ENCODE measurements at regions not wholly inside any gene's neighbourhood (a gene's known extent, or its start where the extent isn't known, plus 50 kb on each side); places are given as distances from the start of the nearest gene placed in this dataset.

GRCh38 chr4:62194342-62194741 is 994.2 kb downstream of the ADGRL3 start:
- TF ChIP-seq POLR2A (IDR thresholded peaks at IDR 0.05) = no peak
- no peak for TF ChIP-seq POLR2AphosphoS5 (IDR thresholded peaks at IDR 0.05)
- TF ChIP-seq CTCF (IDR thresholded peaks at IDR 0.05 in 8 of 11, conservative IDR thresholded peaks at IDR 0.05 in 3 of 11) = no peak
- Histone ChIP-seq H3K27ac (no peak overlapping the region), H3K4me1 (no peaks in the 10 kb centered on the region), H3K36me3 (no peaks in the 10 kb centered on the region), H3K9me3 (peaks cover 0 to 11% (median under 1%) of the 10 kb centered on the region in 8 donors), H3K4me3 (no peak overlapping the region), H3K27me3 (replicated peaks in 1 of 7) (no peaks in the 10 kb centered on the region)
- intact Hi-C loops (cut with DNase I; ENCODE audit: low total_unique reads) = no loop called here
- DNase-seq = no peak
- 69 to 84% (median 79%) methylated on average over 2 of the region's 2 CpGs for WGBS, 5 donors

GRCh38 chr4:62193761-62194160 is 993.6 kb downstream of the ADGRL3 start:
- intact Hi-C loops (cut with DNase I; ENCODE audit: low total_unique reads) = no loop called here
- Histone ChIP-seq H3K27ac (no peak overlapping the region), H3K4me3 (no peak overlapping the region), H3K9me3 (peaks cover 0 to 11% (median 0%) of the 10 kb centered on the region in 8 donors), H3K36me3 (no peaks in the 10 kb centered on the region), H3K4me1 (no peaks in the 10 kb centered on the region), H3K27me3 (replicated peaks in 1 of 7) (no peaks in the 10 kb centered on the region)
- WGBS, 5 donors = 77 to 88% (median 87%) methylated on average over 3 of the region's 3 CpGs
- TF ChIP-seq POLR2A (IDR thresholded peaks at IDR 0.05) = no peak
- no peak for TF ChIP-seq CTCF (IDR thresholded peaks at IDR 0.05 in 8 of 11, conservative IDR thresholded peaks at IDR 0.05 in 3 of 11)
- TF ChIP-seq POLR2AphosphoS5 (IDR thresholded peaks at IDR 0.05) = no peak
- DNase-seq = no peak

- no peak overlapping the region for H3K4me3 ChIP-seq
- TF ChIP-seq POLR2AphosphoS5 (IDR thresholded peaks at IDR 0.05) (no peak), POLR2A (IDR thresholded peaks at IDR 0.05) (no peak), CTCF (IDR thresholded peaks at IDR 0.05 in 8 of 11, conservative IDR thresholded peaks at IDR 0.05 in 3 of 11) (no peak)
- no peaks in the 10 kb centered on the region for H3K36me3 ChIP-seq
- no peaks in the 10 kb centered on the region for H3K27me3 ChIP-seq (replicated peaks in 1 of 7)
- no peaks in the 10 kb centered on the region for H3K4me1 ChIP-seq
- H3K9me3 ChIP-seq = peaks cover 0 to 21% (median 5%) of the 10 kb centered on the region in 8 donors
- H3K27ac ChIP-seq = no peak overlapping the region
- 85 to 93% (median 85%) methylated on average over 7 of the region's 7 CpGs for whole genome bisulfite sequencing, 5 donors
- intact Hi-C loops (cut with DNase I; ENCODE audit: low total_unique reads) = no loop called here
- no peak for DNase-seq
These were observed 991.5 kb downstream of the ADGRL3 start for GRCh38 chr4:62191451-62192240.

- Histone ChIP-seq H3K27ac (no peak overlapping the region), H3K4me3 (no peak overlapping the region), H3K9me3 (peaks cover 0 to 15% (median 1%) of the 10 kb centered on the region in 8 donors), H3K4me1 (no peaks in the 10 kb centered on the region), H3K27me3 (replicated peaks in 1 of 7) (no peaks in the 10 kb centered on the region), H3K36me3 (no peaks in the 10 kb centered on the region)
- DNase-seq = no peak
- WGBS, 5 donors = 64 to 82% (median 78%) methylated on average over 1 of the region's 1 CpG
- no peak for TF ChIP-seq POLR2A (IDR thresholded peaks at IDR 0.05)
- TF ChIP-seq POLR2AphosphoS5 (IDR thresholded peaks at IDR 0.05) = no peak
- TF ChIP-seq CTCF (IDR thresholded peaks at IDR 0.05 in 8 of 11, conservative IDR thresholded peaks at IDR 0.05 in 3 of 11) = no peak
- intact Hi-C loops (cut with DNase I; ENCODE audit: low total_unique reads) = no loop called here
These were observed 970.1 kb downstream of the ADGRL3 start for GRCh38 chr4:62170235-62170634.
